Transverse colon (tissue), 4 donors: ENCODE measurements at regions not wholly inside any gene's neighbourhood (a gene's known extent, or its start where the extent isn't known, plus 50 kb on each side); places are given as distances from the start of the nearest gene placed in this dataset.

Experiments
- EP300 ChIP-seq: sonication (generic); formaldehyde crosslinking; IDR thresholded peaks from one replicate; pipeline ENCODE4 v1.6.1; 2017; ENCODE audit warnings: antibody characterized with exemption, low read depth
- POLR2A ChIP-seq: fragments of 450-650 bp; IDR thresholded peaks from one replicate; pipeline ENCODE4 v1.6.1; 2016; ENCODE audit warnings: antibody characterized with exemption, mild to moderate bottlenecking, moderate library complexity
- POLR2AphosphoS5 ChIP-seq, 3 donors: sonication (generic); formaldehyde crosslinking; IDR thresholded peaks; one replicate each; pipeline ENCODE4 v1.6.1; 2016; ENCODE audit warnings: antibody characterized with exemption in 3 of 3
- TF ChIP-seq, protein P1 (sequence below), 5 experiments: fragments of 200-600 bp in 3 of 5; fragments of 450-650 bp in 2 of 5; sonication (generic) in 3 of 5; IDR thresholded peaks; 1 replicate in 2 of 5; 2 replicates in 3 of 5; pipeline ENCODE4 v1.5.1; 2016 to 2017; ENCODE audit warnings: antibody characterized with exemption in 5 of 5, inconsistent platforms in 3 of 5, mild to moderate bottlenecking in 2 of 5, moderate library complexity in 1 of 5

DNA sequence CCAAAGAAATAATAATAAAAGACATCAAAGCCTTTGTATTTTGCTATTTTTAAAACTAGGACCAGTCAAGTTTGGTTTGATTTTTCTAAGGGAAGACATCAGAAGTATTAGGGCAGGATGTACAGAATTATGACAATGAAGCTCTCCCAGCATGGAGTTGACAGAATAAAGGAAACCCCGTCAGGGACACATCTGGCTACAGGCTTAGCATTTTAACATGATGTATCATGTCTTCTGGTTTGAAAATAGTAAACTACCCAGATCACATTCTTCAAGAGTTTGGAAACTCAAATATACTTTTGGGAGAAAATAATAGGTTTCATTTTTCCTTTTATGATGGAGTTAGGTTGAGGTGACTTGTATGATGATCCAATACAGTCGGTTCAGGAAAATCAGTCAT is 552.0 kb upstream of the CDH2 start:
- TF ChIP-seq, protein P1, sequence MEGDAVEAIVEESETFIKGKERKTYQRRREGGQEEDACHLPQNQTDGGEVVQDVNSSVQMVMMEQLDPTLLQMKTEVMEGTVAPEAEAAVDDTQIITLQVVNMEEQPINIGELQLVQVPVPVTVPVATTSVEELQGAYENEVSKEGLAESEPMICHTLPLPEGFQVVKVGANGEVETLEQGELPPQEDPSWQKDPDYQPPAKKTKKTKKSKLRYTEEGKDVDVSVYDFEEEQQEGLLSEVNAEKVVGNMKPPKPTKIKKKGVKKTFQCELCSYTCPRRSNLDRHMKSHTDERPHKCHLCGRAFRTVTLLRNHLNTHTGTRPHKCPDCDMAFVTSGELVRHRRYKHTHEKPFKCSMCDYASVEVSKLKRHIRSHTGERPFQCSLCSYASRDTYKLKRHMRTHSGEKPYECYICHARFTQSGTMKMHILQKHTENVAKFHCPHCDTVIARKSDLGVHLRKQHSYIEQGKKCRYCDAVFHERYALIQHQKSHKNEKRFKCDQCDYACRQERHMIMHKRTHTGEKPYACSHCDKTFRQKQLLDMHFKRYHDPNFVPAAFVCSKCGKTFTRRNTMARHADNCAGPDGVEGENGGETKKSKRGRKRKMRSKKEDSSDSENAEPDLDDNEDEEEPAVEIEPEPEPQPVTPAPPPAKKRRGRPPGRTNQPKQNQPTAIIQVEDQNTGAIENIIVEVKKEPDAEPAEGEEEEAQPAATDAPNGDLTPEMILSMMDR (IDR thresholded peaks at IDR 0.05), result no peak
- TF ChIP-seq POLR2A (no peak), POLR2AphosphoS5 (IDR thresholded peaks at IDR 0.05) (no peak), EP300 (no peak)
